GM12872 (cell line): ENCODE measurements at regions not wholly inside any gene's neighbourhood (a gene's known extent, or its start where the extent isn't known, plus 50 kb on each side); places are given as distances from the start of the nearest gene placed in this dataset.

Source experiments
- TF ChIP-seq, protein P1 (sequence below): IDR thresholded peaks from 3 replicates; pipeline ENCODE4 v1.5.1; 2011; ENCODE audit warnings: low read depth, mild to moderate bottlenecking, low read length, moderate library complexity; ENCODE audit not compliant: insufficient read depth

- TF ChIP-seq, protein P1, sequence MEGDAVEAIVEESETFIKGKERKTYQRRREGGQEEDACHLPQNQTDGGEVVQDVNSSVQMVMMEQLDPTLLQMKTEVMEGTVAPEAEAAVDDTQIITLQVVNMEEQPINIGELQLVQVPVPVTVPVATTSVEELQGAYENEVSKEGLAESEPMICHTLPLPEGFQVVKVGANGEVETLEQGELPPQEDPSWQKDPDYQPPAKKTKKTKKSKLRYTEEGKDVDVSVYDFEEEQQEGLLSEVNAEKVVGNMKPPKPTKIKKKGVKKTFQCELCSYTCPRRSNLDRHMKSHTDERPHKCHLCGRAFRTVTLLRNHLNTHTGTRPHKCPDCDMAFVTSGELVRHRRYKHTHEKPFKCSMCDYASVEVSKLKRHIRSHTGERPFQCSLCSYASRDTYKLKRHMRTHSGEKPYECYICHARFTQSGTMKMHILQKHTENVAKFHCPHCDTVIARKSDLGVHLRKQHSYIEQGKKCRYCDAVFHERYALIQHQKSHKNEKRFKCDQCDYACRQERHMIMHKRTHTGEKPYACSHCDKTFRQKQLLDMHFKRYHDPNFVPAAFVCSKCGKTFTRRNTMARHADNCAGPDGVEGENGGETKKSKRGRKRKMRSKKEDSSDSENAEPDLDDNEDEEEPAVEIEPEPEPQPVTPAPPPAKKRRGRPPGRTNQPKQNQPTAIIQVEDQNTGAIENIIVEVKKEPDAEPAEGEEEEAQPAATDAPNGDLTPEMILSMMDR = no peak
These were observed 423.5 kb downstream of the SHISA9 start for GRCh38 chr16:13324851-13325250.

GRCh38 chr16:13325396-13325795, 424.0 kb downstream of the SHISA9 start:
- TF ChIP-seq, protein P1 = no peak

GRCh38 chr16:13331918-13332317, 430.5 kb downstream of the SHISA9 start:
- TF ChIP-seq, protein P1 = peak; percentile 10; the same call in 1 of the 3 replicates

GRCh38 chr16:13332713-13333255, 431.4 kb downstream of the SHISA9 start:
- TF ChIP-seq, protein P1 = no peak

GRCh38 chr16:13333336-13333735, 431.9 kb downstream of the SHISA9 start:
- TF ChIP-seq, protein P1 = no peak

- TF ChIP-seq, protein P1 = no peak
These were observed 434.5 kb downstream of the SHISA9 start for GRCh38 chr16:13335879-13336278.

DNA sequence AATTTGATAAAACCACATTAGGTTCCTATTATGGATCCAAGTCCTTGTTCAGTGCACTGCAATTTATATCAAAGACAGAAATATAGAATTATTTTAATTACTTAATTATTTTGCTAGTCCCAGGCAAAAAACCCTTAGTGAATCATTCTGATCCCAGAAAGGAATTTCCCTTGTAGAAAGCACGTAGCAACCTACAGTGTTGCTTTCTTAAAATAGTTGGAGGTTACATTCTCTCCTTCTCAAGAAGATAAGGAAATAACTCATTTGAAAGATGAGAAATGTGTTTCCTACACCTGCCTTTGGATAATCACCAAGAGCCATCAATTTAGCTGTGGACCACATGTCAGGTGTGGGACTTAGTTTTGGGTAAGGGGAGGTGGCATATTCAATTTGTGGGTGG, 434.9 kb downstream of the SHISA9 start:
- TF ChIP-seq, protein P1 = no peak
